HG03571 (cell line): ENCODE measurements at regions not wholly inside any gene's neighbourhood (a gene's known extent, or its start where the extent isn't known, plus 50 kb on each side); places are given as distances from the start of the nearest gene placed in this dataset.

Experiments used
- ATAC-seq: cut with Tn5 transposase; IDR thresholded peaks from one replicate; pipeline ENCODE4 v1.9.1; 2021; ENCODE audit not compliant: unreplicated experiment

DNA sequence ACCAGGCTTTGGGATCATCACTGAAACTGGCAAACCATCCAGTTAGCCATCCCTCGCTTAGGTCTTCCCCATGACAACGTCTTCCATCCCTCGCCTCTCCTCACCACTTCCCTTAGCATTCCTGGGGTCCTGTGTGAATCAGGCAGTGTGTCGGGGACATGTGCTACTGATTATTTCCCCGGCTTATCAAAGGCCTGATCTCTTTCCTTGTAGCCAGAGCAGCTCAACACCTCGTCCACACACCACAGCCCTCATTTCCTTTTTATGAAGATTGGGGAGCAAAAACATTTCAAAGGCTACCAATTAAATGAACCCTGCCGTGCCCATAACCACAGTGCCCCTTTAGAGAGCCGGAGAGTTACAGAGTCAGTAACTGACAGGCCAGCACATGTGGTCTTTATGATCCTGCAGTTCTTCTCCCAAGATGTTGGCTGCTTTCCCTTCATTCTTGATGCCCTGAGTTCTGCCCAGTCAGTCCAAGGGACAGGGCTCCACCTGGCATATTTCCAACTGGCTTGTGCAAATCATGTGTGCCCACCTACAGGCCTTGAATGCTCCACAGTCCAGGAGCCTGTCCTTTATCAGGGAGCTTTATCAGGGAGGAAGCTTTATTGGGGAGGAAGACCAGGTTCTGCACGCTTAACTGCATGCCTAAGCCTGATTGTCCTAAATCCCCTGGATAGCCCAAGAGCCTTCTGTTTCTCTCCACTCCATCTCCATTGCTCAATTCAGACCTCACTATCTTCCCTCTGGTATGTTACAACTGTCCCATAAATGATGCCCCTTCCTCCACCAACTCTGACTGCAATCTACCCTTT, 343.1 kb downstream of the CYRIA start:
- no peak for ATAC-seq

DNA sequence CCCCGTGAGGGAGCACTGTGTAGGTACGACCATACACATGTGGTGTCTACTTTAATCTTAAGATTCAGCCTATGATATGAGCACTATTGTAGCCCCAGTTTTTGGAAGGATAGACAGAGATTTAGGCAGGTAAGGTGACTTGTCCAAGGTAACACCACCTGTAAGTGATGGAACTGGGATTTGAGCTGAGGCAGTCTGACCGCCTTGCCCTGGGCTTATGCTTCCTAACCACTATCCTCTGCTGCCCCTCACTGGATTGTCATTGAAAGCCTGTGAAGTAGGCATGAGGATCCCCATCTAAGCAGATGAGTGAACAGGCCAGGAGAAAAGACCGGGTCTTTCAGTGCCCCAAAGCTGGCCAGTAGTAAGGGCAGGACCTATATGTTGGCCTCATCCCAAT, 343.8 kb downstream of the CYRIA start:
- ATAC-seq = no peak

DNA sequence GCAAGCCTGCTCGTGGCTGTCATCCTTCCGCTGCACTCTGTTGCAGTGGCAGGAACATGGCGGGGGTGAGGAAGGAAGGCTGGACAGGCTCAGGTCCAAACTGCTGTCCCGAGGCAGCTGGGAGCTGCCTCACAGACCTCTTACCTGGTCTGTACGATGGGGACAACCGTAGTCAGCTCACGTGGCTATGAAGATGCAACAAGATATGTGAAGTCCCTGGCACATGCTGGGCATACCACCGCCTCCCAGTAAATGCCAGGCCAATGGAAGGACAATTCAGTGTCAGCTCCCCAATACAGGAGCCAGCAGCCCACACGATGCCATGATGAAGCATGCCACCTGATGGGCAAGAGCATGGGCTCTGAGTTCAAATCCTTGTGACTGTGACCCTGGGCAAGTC, 344.4 kb downstream of the CYRIA start:
- no peak for ATAC-seq

DNA sequence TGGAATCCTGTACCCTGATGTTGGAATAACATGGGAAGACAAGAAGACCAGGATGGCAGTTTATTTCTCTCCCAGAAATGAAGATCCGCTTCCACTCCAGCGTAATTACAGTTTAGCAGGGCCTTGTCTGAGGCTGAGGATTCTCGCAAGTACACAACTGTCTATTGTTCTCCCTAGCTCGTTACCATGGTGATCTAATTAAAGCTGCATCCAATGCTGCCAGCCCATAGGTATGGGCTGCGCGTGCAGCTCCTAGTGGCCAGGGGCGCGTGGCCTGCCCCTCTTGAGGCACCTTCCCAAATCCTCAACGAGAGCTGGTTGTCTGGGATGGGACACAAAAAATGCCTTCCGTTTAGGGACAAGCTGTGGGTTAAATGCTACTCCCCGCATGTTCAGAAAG, 344.9 kb downstream of the CYRIA start:
- ATAC-seq = no peak

DNA sequence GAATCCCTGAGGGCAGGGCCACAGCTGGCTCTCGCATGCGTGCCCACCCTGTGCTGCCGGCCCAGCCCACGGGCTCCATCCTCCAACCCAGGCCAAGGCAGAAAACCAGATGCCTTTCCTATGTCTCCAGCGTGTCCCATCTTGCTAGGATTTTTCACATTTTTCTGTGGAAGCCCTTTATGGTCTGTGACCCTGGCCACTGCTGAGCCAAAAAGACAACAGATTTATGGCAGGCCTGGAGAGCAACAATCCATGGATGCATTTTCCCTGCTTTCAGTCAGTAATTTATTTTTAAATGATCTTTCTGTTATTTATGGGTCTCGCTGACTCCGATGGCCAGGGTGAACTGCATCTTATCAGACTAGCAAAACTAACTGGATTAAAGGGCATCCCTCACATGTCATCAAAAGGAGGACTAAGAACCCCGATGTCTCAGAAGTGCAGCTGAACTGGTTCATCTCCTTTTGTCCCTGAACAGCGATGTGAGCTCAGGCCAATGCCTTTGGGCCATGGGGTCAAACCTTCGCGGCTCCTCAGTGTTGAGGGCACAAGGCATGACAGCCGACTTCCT, 346.0 kb downstream of the CYRIA start:
- ATAC-seq = no peak

DNA sequence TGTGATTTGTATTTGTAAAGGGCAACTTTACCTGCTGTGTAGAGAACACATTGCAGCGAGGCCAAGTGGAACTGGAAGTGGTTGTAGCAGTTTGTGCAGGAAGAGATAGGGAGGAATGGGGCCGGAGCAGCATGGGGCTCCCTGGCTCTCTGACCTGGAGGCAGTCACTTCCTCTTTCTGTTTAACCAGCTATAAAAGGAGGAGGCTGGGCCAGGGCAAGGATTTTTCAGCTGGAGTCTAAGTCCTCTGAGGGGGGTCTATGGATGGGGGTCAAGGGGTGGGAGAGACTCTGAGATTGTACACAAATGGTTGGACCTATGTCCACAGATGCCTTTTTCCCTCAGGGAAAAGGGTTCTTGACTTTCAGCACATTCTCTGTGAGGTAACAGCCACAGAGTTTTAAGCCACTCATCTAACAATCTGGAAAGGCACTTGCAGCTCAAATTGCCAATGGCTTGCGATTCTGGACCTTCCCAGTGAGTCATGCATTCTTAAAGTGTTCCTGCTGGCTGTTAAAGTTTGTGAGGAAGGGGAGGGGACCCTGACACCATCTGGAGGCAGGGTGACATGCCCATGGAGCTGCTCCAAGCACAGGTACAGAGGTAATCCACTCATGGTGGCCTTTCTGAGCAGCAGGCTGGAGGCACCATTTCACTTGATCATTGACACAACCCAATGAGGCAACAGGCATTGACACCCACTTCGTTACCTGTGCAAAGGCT, 347.0 kb downstream of the CYRIA start:
- ATAC-seq = no peak

DNA sequence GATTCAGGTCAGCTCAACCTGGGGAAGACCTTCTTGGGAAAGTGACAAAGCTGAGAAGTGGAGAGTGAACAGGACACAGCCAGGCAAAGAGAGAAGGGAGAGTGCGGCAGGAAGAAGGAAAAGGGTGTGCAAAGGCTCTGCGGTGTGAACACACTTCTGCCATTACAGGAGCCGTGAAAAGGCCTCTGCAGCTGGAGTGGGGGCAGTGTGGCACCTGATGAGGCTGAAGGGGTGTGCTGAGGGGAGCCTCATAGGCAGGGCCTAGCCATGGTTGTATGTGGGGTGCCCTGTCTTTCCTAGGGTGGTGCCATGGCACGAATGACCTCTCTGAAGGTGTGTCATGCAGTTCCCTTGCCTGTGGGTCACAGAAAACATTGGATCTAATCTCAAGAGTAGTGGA, 347.6 kb downstream of the CYRIA start:
- ATAC-seq = no peak

DNA sequence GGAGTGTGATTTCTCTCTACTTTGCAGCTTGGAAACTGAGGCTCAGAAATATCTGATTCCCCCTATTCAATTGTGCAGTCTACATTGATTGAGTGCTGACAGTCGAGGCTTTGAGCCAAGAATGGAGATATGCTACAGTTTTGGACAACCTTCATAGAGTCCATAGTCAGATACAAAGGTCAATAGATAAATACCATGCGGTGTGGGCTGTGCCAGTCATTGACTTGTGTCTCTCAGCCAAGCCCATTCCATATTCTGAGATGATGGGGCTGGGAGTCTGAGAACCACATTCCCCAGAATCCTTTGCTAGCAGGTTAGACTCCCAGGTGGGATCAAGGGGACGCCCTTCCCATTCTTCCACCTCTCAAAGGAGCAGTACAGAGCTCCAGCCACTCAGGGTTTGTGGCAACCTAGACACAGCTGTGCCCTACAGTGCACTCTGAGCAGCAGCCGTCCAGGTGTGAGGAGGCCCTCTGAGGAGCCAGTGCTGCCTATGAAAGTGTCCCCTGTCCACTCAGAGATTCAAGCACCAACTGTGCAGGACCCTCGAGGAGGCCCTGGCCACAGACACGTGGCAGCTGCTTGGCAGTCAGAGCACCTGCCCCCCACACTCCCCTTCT, 348.3 kb downstream of the CYRIA start:
- no peak for ATAC-seq

DNA sequence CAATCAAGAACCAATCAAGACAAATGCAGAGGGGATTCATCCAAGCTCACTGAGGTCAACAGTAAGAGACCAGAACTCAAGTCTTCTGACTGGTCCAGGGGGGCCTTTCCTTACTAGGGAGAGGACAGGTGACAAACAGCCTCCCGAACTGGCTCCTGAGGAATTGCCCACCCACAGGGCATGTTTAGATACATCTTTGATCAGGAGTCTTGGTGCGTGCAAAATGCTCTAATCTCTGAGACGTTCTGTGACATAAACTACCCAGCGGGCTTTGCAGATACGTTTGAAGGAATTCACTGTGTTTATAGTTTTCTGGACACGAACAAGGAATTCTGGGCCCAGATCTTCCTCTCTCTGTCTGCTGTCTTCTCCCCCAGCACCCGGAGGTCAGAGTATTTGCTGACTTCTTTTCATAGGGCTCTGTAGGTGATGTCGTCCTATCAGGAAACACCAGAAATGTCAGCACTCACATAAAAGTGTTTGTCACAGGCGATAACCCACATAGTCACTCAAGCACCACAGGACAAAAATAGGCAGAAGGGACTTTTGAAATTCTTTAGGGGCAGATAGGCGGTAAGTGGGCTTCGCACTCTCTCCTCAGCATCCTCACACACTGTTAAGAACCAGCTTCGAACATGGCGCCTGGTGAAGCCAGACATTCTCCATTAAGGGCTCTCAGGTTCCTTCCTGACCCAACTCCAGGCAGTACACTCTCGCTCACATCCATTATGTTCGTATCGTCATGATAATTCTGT, 349.0 kb downstream of the CYRIA start:
- no peak for ATAC-seq

DNA sequence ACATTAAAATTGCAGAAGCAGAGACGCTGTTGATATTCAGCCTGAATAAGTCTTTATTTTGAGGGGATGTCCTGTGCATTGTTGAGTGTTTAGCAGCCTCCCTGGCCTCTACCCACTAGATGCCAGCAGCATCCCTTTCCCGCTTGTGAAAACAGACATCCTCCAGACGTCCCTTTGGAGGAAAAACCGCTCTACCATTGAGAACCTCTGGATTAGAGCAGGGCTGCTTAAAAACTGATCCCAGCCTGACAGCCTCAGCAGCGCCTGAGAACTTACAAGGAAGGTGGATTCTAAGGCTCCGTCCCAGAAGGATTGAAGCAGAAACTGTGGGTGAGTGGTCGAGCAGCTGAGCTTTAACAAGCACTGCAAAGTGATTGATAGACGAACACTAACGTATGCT, 349.7 kb downstream of the CYRIA start:
- ATAC-seq = no peak

DNA sequence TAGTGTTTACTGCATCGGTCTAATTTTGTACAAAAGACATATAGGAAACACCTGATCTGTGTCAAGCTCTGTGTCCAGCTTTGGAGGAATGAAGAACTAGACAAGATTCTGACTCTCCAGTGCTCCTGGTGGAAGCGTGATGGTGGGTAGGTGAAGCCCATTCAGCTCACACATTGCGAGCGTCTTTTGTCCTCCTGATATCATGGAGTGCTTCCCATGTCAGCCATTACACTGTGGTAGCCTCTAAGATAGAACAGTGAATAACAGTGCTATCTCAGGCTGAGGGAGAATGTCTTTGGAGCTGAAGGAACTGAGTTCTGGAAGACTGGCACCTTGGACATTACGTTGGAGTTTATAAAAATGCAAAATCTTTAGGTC, 350.2 kb downstream of the CYRIA start:
- ATAC-seq = no peak

DNA sequence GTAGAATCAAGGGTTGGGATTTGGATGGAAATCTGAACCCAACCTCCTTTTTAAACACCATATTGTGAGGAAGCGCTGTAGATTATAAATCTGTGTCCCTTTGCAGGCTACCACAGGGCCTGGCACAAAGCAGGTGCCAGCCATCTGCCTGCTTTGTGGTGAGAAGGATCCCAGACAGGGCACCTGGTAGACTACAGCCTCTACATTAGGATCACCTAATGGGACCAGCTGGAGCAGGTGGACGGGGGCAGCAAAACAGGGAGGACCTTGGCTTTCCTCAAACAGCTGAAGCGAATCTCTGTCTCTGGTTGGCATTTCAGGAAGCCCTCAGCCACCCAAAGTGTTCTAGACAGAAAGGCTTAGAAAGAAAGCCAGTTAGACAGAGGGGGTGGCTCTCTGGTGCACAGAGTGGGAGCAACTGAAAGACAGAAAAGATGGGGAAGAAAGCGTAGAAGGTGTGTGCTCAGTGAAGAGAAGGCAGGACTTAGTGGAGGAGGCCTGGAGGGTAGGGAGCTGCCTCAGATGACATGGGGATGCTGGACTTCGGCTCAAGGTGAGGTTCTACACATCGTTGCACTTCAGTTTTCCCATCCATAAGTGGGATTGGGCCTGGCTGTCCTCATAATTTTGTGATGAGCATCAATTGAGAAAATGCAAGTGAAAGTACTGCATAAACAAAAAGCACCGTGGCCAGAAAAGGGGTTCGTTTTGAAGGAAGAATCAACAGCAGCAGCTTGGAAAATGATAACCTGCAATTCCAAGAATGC, 350.8 kb downstream of the CYRIA start:
- no peak for ATAC-seq

DNA sequence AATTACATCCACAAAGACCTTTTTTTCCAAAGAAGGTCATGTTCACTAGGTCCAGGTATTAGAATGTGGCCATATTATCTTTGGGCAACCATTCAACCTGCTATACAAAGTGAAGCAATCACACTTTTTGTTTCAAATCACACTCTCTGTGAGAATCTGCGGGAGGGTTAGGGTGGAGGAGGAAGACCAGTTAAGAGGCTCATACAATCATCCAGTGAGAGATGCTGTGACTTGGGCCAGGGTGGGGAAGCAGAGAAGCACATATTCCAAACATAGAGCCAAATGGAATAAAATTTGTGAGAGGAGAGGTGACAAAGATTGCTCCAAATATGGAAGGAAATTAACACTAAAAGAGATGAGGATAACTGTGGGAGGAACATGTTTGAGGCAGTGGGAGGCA, 351.6 kb downstream of the CYRIA start:
- ATAC-seq = no peak

DNA sequence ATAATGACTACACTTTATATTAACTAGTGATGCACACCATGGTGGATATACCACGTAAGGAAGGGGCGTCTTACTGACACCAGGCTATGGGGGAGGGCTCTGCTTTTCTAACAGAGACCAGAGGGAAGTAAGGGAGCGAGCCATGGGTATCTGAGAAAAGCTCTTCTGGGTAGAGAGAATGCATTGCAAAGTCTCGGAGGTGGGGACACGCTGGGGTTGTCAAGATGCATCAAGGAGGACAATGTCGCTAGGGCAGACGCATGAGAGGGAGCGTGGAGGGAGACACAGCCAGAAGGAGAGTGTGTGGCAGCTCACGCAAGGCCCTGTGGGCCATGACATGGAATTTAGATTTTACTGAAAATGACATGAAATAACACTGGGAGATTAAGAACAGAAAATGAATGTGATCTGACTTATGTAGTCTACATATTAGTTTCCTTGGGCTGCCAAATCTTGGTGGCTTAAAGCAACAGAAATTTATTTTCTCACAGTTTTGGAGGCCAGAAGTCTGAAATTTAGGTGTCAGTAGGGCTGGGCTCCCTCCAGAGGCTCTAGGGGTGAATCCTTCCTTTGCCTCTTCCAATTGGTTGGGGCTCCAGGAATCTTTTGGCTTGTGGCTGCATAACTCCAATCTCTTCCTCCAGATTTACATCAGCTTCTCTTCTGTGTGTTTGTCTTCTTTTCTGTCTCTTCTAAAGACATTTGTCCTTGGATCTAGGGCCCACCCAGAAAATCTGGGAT, 352.2 kb downstream of the CYRIA start:
- no peak for ATAC-seq

DNA sequence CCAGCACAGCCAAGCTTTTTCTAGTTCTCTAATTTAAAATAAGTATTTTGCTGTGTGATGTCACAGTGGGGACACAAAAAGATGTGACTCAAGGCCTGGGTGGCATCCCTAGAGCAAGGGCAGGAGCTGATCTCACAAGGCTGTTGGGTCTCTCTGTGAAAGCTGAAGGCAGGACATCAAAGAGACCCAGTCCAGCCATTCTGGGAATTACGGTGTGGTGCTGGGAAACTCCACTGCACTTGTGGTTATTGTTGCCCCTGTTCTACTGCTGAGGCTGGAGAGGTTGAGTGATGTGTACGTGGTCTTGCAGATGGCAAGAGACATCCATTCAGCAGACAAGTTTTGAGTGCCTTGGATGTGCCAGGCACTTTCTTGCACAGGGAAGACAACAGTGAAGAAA, 352.9 kb downstream of the CYRIA start:
- ATAC-seq = no peak

DNA sequence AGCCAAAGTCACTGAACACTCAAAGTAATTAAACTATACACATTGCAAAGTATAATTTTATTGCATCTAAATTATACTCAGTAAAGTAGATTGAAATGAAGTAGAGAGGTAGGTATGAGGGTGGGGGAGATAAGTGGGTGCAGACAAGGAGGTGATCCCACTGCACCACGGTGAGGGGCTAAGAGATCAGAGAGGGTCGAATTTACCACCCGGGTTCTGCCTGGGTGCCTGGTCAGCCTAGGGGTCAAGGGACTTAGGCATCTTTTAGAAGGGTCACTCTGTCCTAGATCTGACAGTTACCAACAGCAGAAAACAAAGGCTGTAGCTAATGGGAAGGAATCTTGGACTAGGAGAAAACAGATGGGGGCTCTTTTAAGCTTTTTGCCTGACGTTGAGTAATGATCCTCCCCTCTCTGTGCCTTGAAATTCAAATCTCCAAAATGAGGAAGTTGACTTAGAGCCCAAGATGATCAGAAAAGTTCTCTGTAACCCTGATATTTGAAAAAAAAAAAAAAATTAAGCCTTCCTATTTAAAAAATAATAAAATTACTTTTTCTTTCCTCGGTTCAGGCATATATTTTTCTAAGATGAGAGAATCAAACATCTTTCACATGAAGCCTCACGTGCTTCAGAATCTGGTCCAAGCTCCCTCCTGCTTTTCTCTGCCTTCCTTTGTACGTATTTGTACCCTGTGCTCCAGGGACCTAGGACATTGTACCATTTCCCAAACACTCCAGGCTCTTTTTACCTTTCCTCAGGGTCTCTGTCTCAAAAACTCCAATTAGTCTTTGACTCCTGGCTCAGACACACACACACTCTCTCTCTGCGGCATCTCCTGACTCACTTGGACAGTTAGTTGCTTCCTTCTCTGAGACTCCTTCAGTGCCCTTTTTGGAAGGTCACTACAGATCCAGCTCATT, 353.9 kb downstream of the CYRIA start:
- no peak for ATAC-seq

DNA sequence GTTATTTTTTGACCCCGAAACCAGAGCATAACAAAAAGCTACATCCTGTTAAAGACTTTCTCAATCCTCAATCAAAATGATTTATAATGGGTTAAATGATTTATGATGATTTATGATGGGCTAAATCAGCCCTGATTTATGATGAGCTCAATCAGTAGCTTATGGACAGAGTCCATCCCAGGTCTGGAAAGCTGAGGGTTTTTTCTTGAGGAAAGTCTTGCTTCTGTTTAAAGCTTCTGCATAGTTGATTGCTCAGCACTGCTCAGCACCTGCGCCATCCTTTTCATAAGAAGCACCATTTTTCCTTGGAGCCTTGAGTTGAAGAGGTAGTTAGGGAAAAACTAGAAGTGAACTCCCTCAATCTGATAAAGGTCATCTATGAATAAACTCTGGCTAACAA, 356.8 kb downstream of the CYRIA start:
- ATAC-seq = no peak

DNA sequence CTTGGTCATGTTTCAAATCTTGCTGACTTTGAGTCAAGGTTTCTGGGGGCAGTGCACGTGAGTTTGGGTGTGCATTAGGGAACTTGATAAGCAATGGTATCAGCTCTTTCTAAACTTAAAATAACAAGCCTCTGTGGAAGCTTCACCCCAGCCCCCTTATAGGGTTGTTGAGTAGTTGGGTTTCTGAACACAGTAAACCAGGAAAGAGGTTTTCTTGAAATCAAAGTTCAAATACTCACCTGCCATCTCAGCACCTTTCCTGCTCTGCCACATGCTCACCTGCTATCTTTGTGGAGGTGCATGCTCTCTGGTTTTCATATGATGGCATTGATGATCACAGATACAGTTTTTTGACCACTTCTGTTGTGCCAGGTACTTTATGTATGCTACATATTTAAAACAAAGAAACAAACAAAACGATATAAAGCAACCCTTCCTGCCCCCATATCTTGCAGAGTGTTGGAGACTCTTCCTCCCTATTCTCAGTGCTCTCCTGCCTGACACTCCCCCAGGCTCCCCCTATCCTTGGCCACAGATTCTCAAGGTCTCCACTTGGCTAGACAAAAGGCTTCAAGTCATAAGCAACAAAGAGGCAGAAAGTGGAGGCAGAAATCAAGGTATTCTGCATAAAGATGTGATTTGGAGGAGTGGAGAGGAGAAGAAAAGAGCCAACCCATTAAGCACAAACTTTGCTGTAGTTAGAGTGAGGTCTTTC, 360.6 kb downstream of the CYRIA start:
- ATAC-seq = no peak
